H1 (cell line): ENCODE measurements at regions not wholly inside any gene's neighbourhood (a gene's known extent, or its start where the extent isn't known, plus 50 kb on each side); places are given as distances from the start of the nearest gene placed in this dataset.

Experiments used
- ATF2 ChIP-seq: IDR thresholded peaks from 2 replicates; pipeline ENCODE4 v1.6.1; 2012; ENCODE audit warnings: low read length, inconsistent platforms
- CTCF ChIP-seq, 3 experiments: IDR thresholded peaks; 1 replicate in 2 of 3; 2 replicates in 1 of 3; pipeline versions ENCODE4 v1.5.1 to v1.6.1; 2011; ENCODE audit warnings: low read length in 3 of 3, mild to moderate bottlenecking in 3 of 3, inconsistent platforms in 2 of 3, low read depth in 1 of 3, moderate library complexity in 1 of 3; ENCODE audit not compliant: insufficient read depth in 1 of 3; ENCODE audit errors: control extremely low read depth in 1 of 3
- HDAC2 ChIP-seq, 2 experiments: fragments of 300-600 bp in 1 of 2; sonication (generic) in 1 of 2; IDR thresholded peaks; 2 replicates each; pipeline ENCODE4 v1.6.1; 2011 to 2012; ENCODE audit warnings: low read depth in 2 of 2, low read length in 2 of 2, mild to moderate bottlenecking in 2 of 2, moderate library complexity in 2 of 2, borderline replicate concordance in 1 of 2, inconsistent platforms in 1 of 2
- JUN ChIP-seq: IDR thresholded peaks from 2 replicates; pipeline ENCODE4 v1.6.1; 2011; ENCODE audit warnings: low read depth, mild to moderate bottlenecking, improper control_type of control experiment, low read length
- MAX ChIP-seq: IDR thresholded peaks from 2 replicates; pipeline ENCODE4 v1.6.1; 2012; ENCODE audit warnings: inconsistent platforms
- POU5F1 ChIP-seq: IDR thresholded peaks from 2 replicates; pipeline ENCODE4 v1.6.1; 2011; ENCODE audit warnings: low read depth, mild to moderate bottlenecking, low read length, moderate library complexity

GRCh38 chr7:118449797-118450567, 225.5 kb downstream of the ANKRD7 start (continued):
- TF ChIP-seq HDAC2 (IDR thresholded peaks at IDR 0.05; ENCODE audit: borderline replicate concordance in 1 of 2, low read depth in 2 of 2, low read length in 2 of 2): no peak
- TF ChIP-seq JUN: no peak
- TF ChIP-seq ATF2: no peak
- no peak for TF ChIP-seq POU5F1
- TF ChIP-seq MAX: no peak
- no peak for TF ChIP-seq CTCF (IDR thresholded peaks at IDR 0.05; ENCODE audit: control extremely low read depth in 1 of 3, insufficient read depth in 1 of 3, low read depth in 1 of 3, low read length in 3 of 3)
